ENCODE measurements at regions not wholly inside any gene's neighbourhood (a gene's known extent, or its start where the extent isn't known, plus 50 kb on each side); places are given as distances from the start of the nearest gene placed in this dataset.

GRCh38 chr2:234643407-234643806 lies 146.5 kb upstream of the ARL4C start:
- no peak for TF ChIP-seq CTCF (IDR thresholded peaks at IDR 0.05; ENCODE audit: insufficient read depth, low read length)
- no peak overlapping the region for H3K4me3 ChIP-seq (ENCODE audit: low read depth, low read length)
- DNase-seq (ENCODE audit: low read depth): peak; percentile 19

GRCh38 chr2:234641086-234641485 lies 144.2 kb upstream of the ARL4C start:
- no peak overlapping the region for H3K4me3 ChIP-seq (ENCODE audit: low read depth, low read length)
- TF ChIP-seq CTCF (IDR thresholded peaks at IDR 0.05; ENCODE audit: insufficient read depth, low read length): no peak
- DNase-seq (ENCODE audit: low read depth): no peak

- no peak overlapping the region for H3K4me3 ChIP-seq (ENCODE audit: low read depth, low read length)
- no peak for DNase-seq (ENCODE audit: low read depth)
- TF ChIP-seq CTCF (IDR thresholded peaks at IDR 0.05; ENCODE audit: insufficient read depth, low read length): no peak
These were observed 143.8 kb upstream of the ARL4C start for GRCh38 chr2:234640657-234641056.

- DNase-seq (ENCODE audit: low read depth): no peak
- no peak overlapping the region for H3K4me3 ChIP-seq (ENCODE audit: low read depth, low read length)
- no peak for TF ChIP-seq CTCF (IDR thresholded peaks at IDR 0.05; ENCODE audit: insufficient read depth, low read length)
These were observed 142.1 kb upstream of the ARL4C start for GRCh38 chr2:234638966-234639365.

- no peak overlapping the region for H3K4me3 ChIP-seq (ENCODE audit: low read depth, low read length)
- TF ChIP-seq CTCF (IDR thresholded peaks at IDR 0.05; ENCODE audit: insufficient read depth, low read length): peak; percentile 18
- DNase-seq (ENCODE audit: low read depth): peak; percentile 28
These were observed 138.4 kb upstream of the ARL4C start for GRCh38 chr2:234635284-234635683.

GRCh38 chr2:234633581-234634230 lies 136.8 kb upstream of the ARL4C start:
- no peak overlapping the region for H3K4me3 ChIP-seq (ENCODE audit: low read depth, low read length)
- TF ChIP-seq CTCF (IDR thresholded peaks at IDR 0.05; ENCODE audit: insufficient read depth, low read length): no peak
- no peak for DNase-seq (ENCODE audit: low read depth)

Measured in fibroblast of the aortic adventitia (primary cell).